CD4-positive, alpha-beta T cell (primary cell): ENCODE measurements at regions not wholly inside any gene's neighbourhood (a gene's known extent, or its start where the extent isn't known, plus 50 kb on each side); places are given as distances from the start of the nearest gene placed in this dataset.

Experiments used
- ATAC-seq: fragments of 200-7000 bp; cut with Tn5 transposase; one replicate; pipeline ENCODE4 v1.10.0; 2022; ENCODE audit warnings: mild to moderate bottlenecking; ENCODE audit not compliant: poor library complexity
- CTCF ChIA-PET: fragments of 350-600 bp; sonication (Branson Sonifier 250); formaldehyde crosslinking; loops from one replicate; lab custom pipeline; 2021; ENCODE audit warnings: antibody characterized with exemption, inconsistent platforms; lab: Charles Lee
- POLR2A ChIA-PET: fragments of 350-600 bp; sonication (Branson Sonifier 250); formaldehyde crosslinking; loops from one replicate; lab custom pipeline; 2021; ENCODE audit warnings: antibody characterized with exemption, inconsistent platforms; lab: Charles Lee
- DNase-seq, 14 experiments: peaks; one replicate each; pipeline ENCODE4 v3.0.0-alpha.2; 2013 to 2020; ENCODE audit warnings: mixed read lengths in 2 of 14
- H3K27ac ChIP-seq, 2 donors: one replicate each; pipeline versions ENCODE4 v1.5.1 to v1.7.0; 2013; ENCODE audit warnings: low read length in 2 of 2, low read depth in 1 of 2, mild to moderate bottlenecking in 1 of 2
- H3K27me3 ChIP-seq, 2 experiments: 1 replicate in 1 of 2; 2 replicates in 1 of 2; pipeline versions ENCODE4 v1.6.1 to v1.7.0; 2013; ENCODE audit warnings: low read length in 2 of 2, control low read depth in 1 of 2, mild to moderate bottlenecking in 1 of 2, moderate library complexity in 1 of 2; ENCODE audit not compliant: insufficient read depth in 2 of 2, control insufficient read depth in 1 of 2
- H3K36me3 ChIP-seq: one replicate; pipeline ENCODE4 v1.6.1; 2013; ENCODE audit warnings: low read length, control low read depth; ENCODE audit not compliant: insufficient read depth
- H3K4me1 ChIP-seq: one replicate; pipeline ENCODE4 v1.6.1; 2013; ENCODE audit warnings: low read length, control low read depth; ENCODE audit not compliant: insufficient read depth
- H3K4me3 ChIP-seq: one replicate; pipeline ENCODE4 v1.5.1; 2013; ENCODE audit warnings: mild to moderate bottlenecking, low read length, moderate library complexity
- H3K9me3 ChIP-seq, 2 experiments: 1 replicate in 1 of 2; 2 replicates in 1 of 2; pipeline versions ENCODE4 v1.6.1 to v1.7.0; 2013; ENCODE audit warnings: low read length in 2 of 2, mild to moderate bottlenecking in 2 of 2, control low read depth in 1 of 2, moderate library complexity in 1 of 2; ENCODE audit not compliant: control insufficient read depth in 1 of 2, insufficient read depth in 1 of 2
- H3K27ac Mint-ChIP-seq: one replicate; pipeline ENCODE4 v1.8.0; 2020; ENCODE audit warnings: mixed read lengths
- H3K27me3 Mint-ChIP-seq: one replicate; pipeline ENCODE4 v1.8.0; 2021; ENCODE audit warnings: mixed read lengths
- H3K36me3 Mint-ChIP-seq: one replicate; pipeline ENCODE4 v1.8.0; 2021; ENCODE audit warnings: low read depth, mixed read lengths
- H3K4me1 Mint-ChIP-seq: one replicate; pipeline ENCODE4 v1.8.0; 2021; ENCODE audit warnings: low read depth, mixed read lengths
- H3K4me3 Mint-ChIP-seq: one replicate; pipeline ENCODE4 v1.8.0; 2020; ENCODE audit warnings: mild to moderate bottlenecking, mixed read lengths
- H3K9me3 Mint-ChIP-seq: one replicate; pipeline ENCODE4 v1.8.0; 2020; ENCODE audit warnings: mixed read lengths
- CTCF ChIP-seq: fragments of 200-600 bp; IDR thresholded peaks from one replicate; pipeline ENCODE4 v1.8.0; 2022; ENCODE audit warnings: antibody characterized with exemption, mild to moderate bottlenecking
- intact Hi-C, 2 experiments: fragments of 100-400 bp; cut with DNase I in 1 of 2; cut with micrococcal nuclease in 1 of 2; formaldehyde crosslinking; loops; one replicate each; pipeline versions ENCODE4 v1.15.1 to v1.9.0; 2023 to 2025; cut with DNase I, micrococcal nuclease

GRCh38 chr16:79422064-79422463, 178.5 kb downstream of the MAF start:
- Histone ChIP-seq H3K36me3 (no peaks in the 10 kb centered on the region), H3K9me3 (no peaks in the 10 kb centered on the region), H3K27me3 (no peaks in the 10 kb centered on the region), H3K27ac (no peak overlapping the region), H3K4me1 (peaks cover 7% of the 10 kb centered on the region), H3K4me3 (no peak overlapping the region)
- H3K36me3 Mint-ChIP-seq: no peaks in the 10 kb centered on the region
- H3K4me1 Mint-ChIP-seq: peaks cover 10% of the 10 kb centered on the region
- no peak for DNase-seq
- ChIA-PET CTCF (no interaction called here), POLR2A (no interaction called here)
- no peak for TF ChIP-seq CTCF
- H3K27ac Mint-ChIP-seq: no peak overlapping the region
- H3K4me3 Mint-ChIP-seq: no peak overlapping the region
- intact Hi-C loops: no loop called here
- no peaks in the 10 kb centered on the region for H3K27me3 Mint-ChIP-seq
- ATAC-seq: no peak
- no peaks in the 10 kb centered on the region for H3K9me3 Mint-ChIP-seq

GRCh38 chr16:79421126-79421525, 179.4 kb downstream of the MAF start:
- H3K27me3 ChIP-seq: no peaks in the 10 kb centered on the region
- no peak overlapping the region for H3K27ac Mint-ChIP-seq
- intact Hi-C loops: no loop called here

GRCh38 chr16:79420493-79420892, 180.0 kb downstream of the MAF start:
- ChIA-PET POLR2A (no interaction called here), CTCF (no interaction called here)
- Mint-ChIP-seq H3K4me1 (peaks cover 26% of the 10 kb centered on the region), H3K4me3 (no peak overlapping the region), H3K27me3 (no peaks in the 10 kb centered on the region), H3K36me3 (no peaks in the 10 kb centered on the region), H3K9me3 (no peaks in the 10 kb centered on the region), H3K27ac (no peak overlapping the region)
- H3K4me1 ChIP-seq: peaks cover 20% of the 10 kb centered on the region
- no peak for TF ChIP-seq CTCF
- H3K27ac ChIP-seq: no peak overlapping the region
- no peaks in the 10 kb centered on the region for H3K27me3 ChIP-seq
- ATAC-seq (no peak), DNase-seq (no peak)
- intact Hi-C loops: no loop called here
- no peaks in the 10 kb centered on the region for H3K36me3 ChIP-seq
- no peak overlapping the region for H3K4me3 ChIP-seq
- H3K9me3 ChIP-seq: no peaks in the 10 kb centered on the region

More at GRCh38 chr16:79421126-79421525, 179.4 kb downstream of the MAF start:
- H3K9me3 ChIP-seq: no peaks in the 10 kb centered on the region
- TF ChIP-seq CTCF: no peak
- no peak overlapping the region for H3K27ac ChIP-seq
- Mint-ChIP-seq H3K4me3 (no peak overlapping the region), H3K27me3 (no peaks in the 10 kb centered on the region), H3K36me3 (no peaks in the 10 kb centered on the region), H3K9me3 (no peaks in the 10 kb centered on the region), H3K4me1 (peaks cover 19% of the 10 kb centered on the region)
- no peak for ATAC-seq
- H3K4me3 ChIP-seq: no peak overlapping the region
- ChIA-PET POLR2A (no interaction called here), CTCF (no interaction called here)
- no peak for DNase-seq
- H3K36me3 ChIP-seq: no peaks in the 10 kb centered on the region
- H3K4me1 ChIP-seq: peaks cover 14% of the 10 kb centered on the region
